B cell (primary cell): ENCODE measurements at regions not wholly inside any gene's neighbourhood (a gene's known extent, or its start where the extent isn't known, plus 50 kb on each side); places are given as distances from the start of the nearest gene placed in this dataset.

ENCODE experiments used
- CTCF ChIP-seq: fragments of 200-600 bp; IDR thresholded peaks from one replicate; pipeline ENCODE4 v1.8.0; 2022; ENCODE audit warnings: antibody characterized with exemption, mild to moderate bottlenecking
- EZH2 ChIP-seq: IDR thresholded peaks from 2 replicates; pipeline ENCODE4 v1.6.1; 2012; ENCODE audit warnings: borderline replicate concordance, low read depth, mild to moderate bottlenecking, moderate library complexity, low read length; ENCODE audit not compliant: insufficient read depth, poor library complexity, severe bottlenecking

- TF ChIP-seq CTCF, result no peak
- no peak for TF ChIP-seq EZH2
Measured at GRCh38 chr18:986552-986951, 81.9 kb downstream of the ADCYAP1 start.
